Neuronal stem cell (in vitro differentiated cells): ENCODE measurements at regions not wholly inside any gene's neighbourhood (a gene's known extent, or its start where the extent isn't known, plus 50 kb on each side); places are given as distances from the start of the nearest gene placed in this dataset.

Source experiments
- DNase-seq: peaks from one replicate; pipeline ENCODE4 v3.0.0-alpha.2; 2013; ENCODE audit warnings: low spot score
- H2AFZ ChIP-seq: one replicate; pipeline ENCODE4 v1.6.1; 2013; ENCODE audit warnings: mild to moderate bottlenecking, low read length, inconsistent platforms
- H2AK5ac ChIP-seq: 2 replicates; pipeline ENCODE4 v1.6.1; 2013; ENCODE audit warnings: low read depth, mild to moderate bottlenecking, inconsistent platforms, low read length, moderate library complexity, mixed read lengths
- H2BK120ac ChIP-seq: 2 replicates; pipeline ENCODE4 v1.6.1; 2013; ENCODE audit warnings: low read depth, mild to moderate bottlenecking, inconsistent platforms, low read length, moderate library complexity, mixed read lengths
- H2BK12ac ChIP-seq: one replicate; pipeline ENCODE4 v1.6.1; 2013; ENCODE audit warnings: low read length, inconsistent platforms
- H2BK15ac ChIP-seq: 2 replicates; pipeline ENCODE4 v1.6.1; 2013; ENCODE audit warnings: mild to moderate bottlenecking, low read length, inconsistent platforms, mixed read lengths
- H2BK5ac ChIP-seq: one replicate; pipeline ENCODE4 v1.6.1; 2013; ENCODE audit warnings: inconsistent platforms, mild to moderate bottlenecking, low read length, moderate library complexity
- H3K14ac ChIP-seq: one replicate; pipeline ENCODE4 v1.6.1; 2013; ENCODE audit warnings: low read length, inconsistent platforms
- H3K18ac ChIP-seq: 2 replicates; pipeline ENCODE4 v1.6.1; 2013; ENCODE audit warnings: low read length, inconsistent platforms
- H3K23ac ChIP-seq: 2 replicates; pipeline ENCODE4 v1.6.1; 2013; ENCODE audit warnings: low read depth, mild to moderate bottlenecking, mixed read lengths, low read length, inconsistent platforms; ENCODE audit not compliant: poor library complexity
- H3K27ac ChIP-seq: replicated peaks from 3 replicates; pipeline ENCODE4 v1.5.1; 2013; ENCODE audit warnings: low read length, inconsistent platforms
- H3K27me3 ChIP-seq, 3 experiments: 2 replicates each; pipeline ENCODE4 v1.6.1; 2013; ENCODE audit warnings: low read length in 3 of 3, mild to moderate bottlenecking in 2 of 3, inconsistent platforms in 1 of 3, low read depth in 1 of 3, mixed read lengths in 1 of 3, moderate library complexity in 1 of 3; ENCODE audit not compliant: control insufficient read depth in 3 of 3, insufficient read depth in 3 of 3
- H3K36me3 ChIP-seq, 2 donors: replicated peaks in 1 of 2; 2 replicates each; pipeline ENCODE4 v1.6.1; 2013; ENCODE audit warnings: low read length in 2 of 2; ENCODE audit not compliant: control insufficient read depth in 2 of 2, insufficient read depth in 2 of 2
- H3K4ac ChIP-seq: 2 replicates; pipeline ENCODE4 v1.6.1; 2013; ENCODE audit warnings: inconsistent platforms, mild to moderate bottlenecking, low read length, moderate library complexity
- H3K4me1 ChIP-seq, 2 donors: 1 replicate in 1 of 2; 2 replicates in 1 of 2; pipeline ENCODE4 v1.6.1; 2013; ENCODE audit warnings: low read length in 2 of 2, low read depth in 1 of 2; ENCODE audit not compliant: control insufficient read depth in 2 of 2, insufficient read depth in 1 of 2
- H3K4me2 ChIP-seq: one replicate; pipeline ENCODE4 v1.6.1; 2013; ENCODE audit warnings: mild to moderate bottlenecking, low read length, inconsistent platforms; ENCODE audit not compliant: insufficient read depth, poor library complexity, severe bottlenecking
- H3K4me3 ChIP-seq, 2 donors: 2 replicates each; pipeline ENCODE4 v1.5.1; 2013; ENCODE audit warnings: low read length in 2 of 2, mild to moderate bottlenecking in 2 of 2, inconsistent platforms in 1 of 2, moderate library complexity in 1 of 2
- H3K79me1 ChIP-seq: one replicate; pipeline ENCODE4 v1.6.1; 2013; ENCODE audit warnings: low read depth, mild to moderate bottlenecking, inconsistent platforms, low read length, moderate library complexity
- H3K9ac ChIP-seq: one replicate; pipeline ENCODE4 v1.6.1; 2013; ENCODE audit warnings: mild to moderate bottlenecking, low read depth, low read length, inconsistent platforms; ENCODE audit not compliant: poor library complexity
- H3K9me3 ChIP-seq, 2 donors: replicated peaks in 1 of 2; 2 replicates each; pipeline versions ENCODE3 to v1.6.1; 2013; ENCODE audit warnings: low read length in 2 of 2, mild to moderate bottlenecking in 2 of 2, inconsistent platforms in 1 of 2, low read depth in 1 of 2, mixed read lengths in 1 of 2, moderate library complexity in 1 of 2; ENCODE audit not compliant: control insufficient read depth in 2 of 2, insufficient read depth in 1 of 2
- H4K8ac ChIP-seq: one replicate; pipeline ENCODE4 v1.6.1; 2013; ENCODE audit warnings: low read depth, mild to moderate bottlenecking, inconsistent platforms, low read length, moderate library complexity
- H4K91ac ChIP-seq: one replicate; pipeline ENCODE4 v1.6.1; 2013; ENCODE audit warnings: low read length, low read depth, mild to moderate bottlenecking, inconsistent platforms; ENCODE audit not compliant: poor library complexity
- WGBS, 2 donors: extraction: QIAGEN DNeasy Blood & Tissue Kit; methylation state at CpG; one replicate each; pipeline ENCODE4 v1.1.7; 2013; ENCODE audit warnings: missing lambda C conversion rate in 2 of 2, mixed read lengths in 1 of 2; ENCODE audit not compliant: insufficient read length in 2 of 2, insufficient replicate concordance in 1 of 2; ENCODE audit errors: extremely low coverage in 2 of 2; 5-methylcytosine and 5-hydroxymethylcytosine counted together

- H2BK15ac ChIP-seq = no peak overlapping the region
- no peak overlapping the region for H3K23ac ChIP-seq
- no peak overlapping the region for H3K4me2 ChIP-seq
- H3K18ac ChIP-seq = no peak overlapping the region
- no peak overlapping the region for H3K4me3 ChIP-seq
- peak overlapping the region; percentile 11 for H2BK12ac ChIP-seq
- no peaks in the 10 kb centered on the region for H3K36me3 ChIP-seq
- no peak overlapping the region for H3K4ac ChIP-seq
- WGBS, 2 donors = no CpG with 5 or more reads among the region's 4 CpGs
- no peaks in the 10 kb centered on the region for H3K79me1 ChIP-seq
- peaks cover 0 to 4% (median 0%) of the 10 kb centered on the region in 3 experiments for H3K27me3 ChIP-seq
- H3K14ac ChIP-seq = no peak overlapping the region
- H3K9me3 ChIP-seq = peaks cover 0 to 9% of the 10 kb centered on the region in 2 donors
- H2AFZ ChIP-seq = no peak overlapping the region
- no peak overlapping the region for H4K91ac ChIP-seq
- DNase-seq = no peak
- H3K27ac ChIP-seq = no peak overlapping the region
- H3K4me1 ChIP-seq = peaks cover 6 to 21% of the 10 kb centered on the region in 2 donors
- H2AK5ac ChIP-seq = no peak overlapping the region
- no peak overlapping the region for H4K8ac ChIP-seq
- no peak overlapping the region for H2BK120ac ChIP-seq
- no peak overlapping the region for H3K9ac ChIP-seq
- H2BK5ac ChIP-seq = no peak overlapping the region
Observed at GRCh38 chr20:48189181-48189580, 403.9 kb upstream of the SULF2 start.

- Histone ChIP-seq H3K23ac (no peak overlapping the region), H4K8ac (no peak overlapping the region), H3K4ac (no peak overlapping the region), H3K4me2 (no peak overlapping the region), H3K36me3 (no peaks in the 10 kb centered on the region), H3K9me3 (peaks cover 0 to 8% of the 10 kb centered on the region in 2 donors), H3K4me3 (no peak overlapping the region), H2AFZ (no peak overlapping the region), H2AK5ac (no peak overlapping the region), H2BK15ac (no peak overlapping the region), H3K27ac (no peak overlapping the region), H2BK120ac (no peak overlapping the region), H3K9ac (no peak overlapping the region), H3K4me1 (peaks cover 6 to 21% of the 10 kb centered on the region in 2 donors), H2BK12ac (no peak overlapping the region), H3K79me1 (no peaks in the 10 kb centered on the region), H4K91ac (no peak overlapping the region), H3K18ac (no peak overlapping the region), H3K14ac (no peak overlapping the region), H3K27me3 (peaks cover 0 to 4% (median 0%) of the 10 kb centered on the region in 3 experiments), H2BK5ac (no peak overlapping the region)
- DNase-seq = no peak
- WGBS, 2 donors = no CpG with 5 or more reads among the region's 7 CpGs
Observed at GRCh38 chr20:48187851-48188250, 402.6 kb upstream of the SULF2 start.

GRCh38 chr20:48186915-48187314 is 401.6 kb upstream of the SULF2 start:
- Histone ChIP-seq H3K27me3 (peaks cover 0 to 4% (median 0%) of the 10 kb centered on the region in 3 experiments), H2BK15ac (no peak overlapping the region), H2AK5ac (peak overlapping the region; percentile 68), H3K9me3 (peaks cover 0 to 6% of the 10 kb centered on the region in 2 donors), H3K9ac (no peak overlapping the region), H3K14ac (no peak overlapping the region), H3K4ac (no peak overlapping the region), H3K4me2 (peak overlapping the region; percentile 12), H3K23ac (no peak overlapping the region), H2BK120ac (no peak overlapping the region), H3K79me1 (no peaks in the 10 kb centered on the region), H2BK12ac (no peak overlapping the region), H2AFZ (no peak overlapping the region), H2BK5ac (no peak overlapping the region), H3K4me3 (no peak overlapping the region), H3K18ac (peak overlapping the region; percentile 36), H3K4me1 (peaks cover 6 to 21% of the 10 kb centered on the region in 2 donors), H4K8ac (no peak overlapping the region), H4K91ac (no peak overlapping the region), H3K27ac (peak overlapping the region; percentile 12), H3K36me3 (no peaks in the 10 kb centered on the region)
- DNase-seq = peak; percentile 35
- no CpG with 5 or more reads among the region's 7 CpGs for WGBS, 2 donors

- no peak overlapping the region for H2AFZ ChIP-seq
- H3K79me1 ChIP-seq = no peaks in the 10 kb centered on the region
- no peak overlapping the region for H3K4ac ChIP-seq
- no peak overlapping the region for H3K9ac ChIP-seq
- H4K91ac ChIP-seq = no peak overlapping the region
- no peak overlapping the region for H2BK5ac ChIP-seq
- H3K18ac ChIP-seq = peak overlapping the region; percentile 11
- H3K4me3 ChIP-seq = no peak overlapping the region
- no peak overlapping the region for H3K14ac ChIP-seq
- H3K27ac ChIP-seq = no peak overlapping the region
- H3K4me1 ChIP-seq = peaks cover 6 to 21% of the 10 kb centered on the region in 2 donors
- H3K27me3 ChIP-seq = peaks cover 0 to 4% (median 0%) of the 10 kb centered on the region in 3 experiments
- no peak overlapping the region for H4K8ac ChIP-seq
- no peak for DNase-seq
- WGBS, 2 donors = no CpG with 5 or more reads among the region's 2 CpGs
- peaks cover 0 to 6% of the 10 kb centered on the region in 2 donors for H3K9me3 ChIP-seq
- H2BK12ac ChIP-seq = no peak overlapping the region
- H2BK120ac ChIP-seq = no peak overlapping the region
- no peak overlapping the region for H2AK5ac ChIP-seq
- H3K23ac ChIP-seq = no peak overlapping the region
- H2BK15ac ChIP-seq = no peak overlapping the region
- H3K4me2 ChIP-seq = no peak overlapping the region
- H3K36me3 ChIP-seq = no peaks in the 10 kb centered on the region
Observed at GRCh38 chr20:48186447-48186846, 401.2 kb upstream of the SULF2 start.
